GM19023 (cell line): ENCODE measurements at regions not wholly inside any gene's neighbourhood (a gene's known extent, or its start where the extent isn't known, plus 50 kb on each side); places are given as distances from the start of the nearest gene placed in this dataset.
"Not testable (repeated sequence)": the region's sequence is repeated elsewhere in the genome, so short reads cannot be mapped to it uniquely, and the experiment has no call there.

Experiments
- ATAC-seq: cut with Tn5 transposase; IDR thresholded peaks from one replicate; pipeline ENCODE4 v1.9.1; 2021; ENCODE audit warnings: mild to moderate bottlenecking, moderate library complexity; ENCODE audit not compliant: unreplicated experiment

- ATAC-seq = no peak
These were observed 137.1 kb upstream of the FOXG1 start for GRCh38 chr14:28629328-28630004.

GRCh38 chr14:28630100-28630499 lies 136.5 kb upstream of the FOXG1 start:
- ATAC-seq = no peak

GRCh38 chr14:28635387-28635786 lies 131.2 kb upstream of the FOXG1 start:
- ATAC-seq = no peak

- not testable (repeated sequence) for ATAC-seq
These were observed 130.8 kb upstream of the FOXG1 start for GRCh38 chr14:28635816-28636215.

GRCh38 chr14:28641189-28641588 lies 125.4 kb upstream of the FOXG1 start:
- ATAC-seq = not testable (repeated sequence)

- ATAC-seq = no peak
These were observed 115.4 kb upstream of the FOXG1 start for GRCh38 chr14:28651148-28651547.

- no peak for ATAC-seq
These were observed 113.8 kb upstream of the FOXG1 start for GRCh38 chr14:28652782-28653181.

- no peak for ATAC-seq
These were observed 113.1 kb upstream of the FOXG1 start for GRCh38 chr14:28653521-28653920.

GRCh38 chr14:28656704-28657255 lies 109.8 kb upstream of the FOXG1 start:
- no peak for ATAC-seq

- ATAC-seq = no peak
These were observed 105.3 kb upstream of the FOXG1 start for GRCh38 chr14:28661171-28661772.

GRCh38 chr14:28666961-28667360 lies 99.6 kb upstream of the FOXG1 start:
- no peak for ATAC-seq

GRCh38 chr14:28671425-28671824 lies 95.2 kb upstream of the FOXG1 start:
- ATAC-seq = no peak

GRCh38 chr14:28673056-28673455 lies 93.5 kb upstream of the FOXG1 start:
- no peak for ATAC-seq

- no peak for ATAC-seq
These were observed 90.1 kb upstream of the FOXG1 start for GRCh38 chr14:28676479-28676878.

GRCh38 chr14:28677381-28677780 lies 89.2 kb upstream of the FOXG1 start:
- no peak for ATAC-seq

GRCh38 chr14:28678887-28679286 lies 87.7 kb upstream of the FOXG1 start:
- ATAC-seq = no peak

GRCh38 chr14:28681681-28682080 lies 84.9 kb upstream of the FOXG1 start:
- no peak for ATAC-seq

- no peak for ATAC-seq
These were observed 76.4 kb upstream of the FOXG1 start for GRCh38 chr14:28690029-28690692.

GRCh38 chr14:28695109-28695508 lies 71.5 kb upstream of the FOXG1 start:
- ATAC-seq = no peak

- no peak for ATAC-seq
These were observed 64.9 kb upstream of the FOXG1 start for GRCh38 chr14:28701733-28702132.

- no peak for ATAC-seq
These were observed 63.1 kb upstream of the FOXG1 start for GRCh38 chr14:28703482-28703881.

- no peak for ATAC-seq
These were observed 62.4 kb upstream of the FOXG1 start for GRCh38 chr14:28704153-28704552.
